ENCODE measurements at regions not wholly inside any gene's neighbourhood (a gene's known extent, or its start where the extent isn't known, plus 50 kb on each side); places are given as distances from the start of the nearest gene placed in this dataset.

DNA sequence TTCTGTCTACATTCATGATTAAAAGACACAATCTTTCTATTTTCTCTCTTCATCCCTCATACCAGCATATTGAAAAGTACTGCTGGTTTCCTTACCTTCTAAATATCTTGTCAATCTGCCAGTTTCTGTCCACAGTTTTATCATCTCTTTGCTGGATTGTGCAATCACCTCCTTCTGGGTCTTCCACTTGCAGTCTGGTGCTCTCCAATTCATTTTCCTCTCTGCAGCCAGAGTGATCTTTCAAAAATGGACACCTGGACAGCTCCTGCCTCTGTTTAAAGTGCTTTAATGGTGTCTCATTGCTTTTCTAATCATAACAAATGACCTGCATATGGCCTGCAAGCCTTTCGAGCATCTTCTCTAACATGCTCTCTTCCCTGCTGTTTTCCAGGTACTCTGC is 94.0 kb downstream of the C1QL2 start:
- no peak overlapping the region for H3K4me3 Mint-ChIP-seq (ENCODE audit: unreplicated experiment)
- H3K9me3 Mint-ChIP-seq (ENCODE audit: unreplicated experiment), result no peaks in the 10 kb centered on the region
- H3K4me1 Mint-ChIP-seq (ENCODE audit: unreplicated experiment), result peaks cover 3% of the 10 kb centered on the region
- H3K27me3 Mint-ChIP-seq (ENCODE audit: unreplicated experiment), result peaks cover 4% of the 10 kb centered on the region
- no peak for DNase-seq (ENCODE audit: low spot score)
- H3K36me3 Mint-ChIP-seq (ENCODE audit: low read depth, unreplicated experiment), result no peaks in the 10 kb centered on the region
- no peak overlapping the region for H3K27ac Mint-ChIP-seq (ENCODE audit: unreplicated experiment)
- TF ChIP-seq, protein P1, sequence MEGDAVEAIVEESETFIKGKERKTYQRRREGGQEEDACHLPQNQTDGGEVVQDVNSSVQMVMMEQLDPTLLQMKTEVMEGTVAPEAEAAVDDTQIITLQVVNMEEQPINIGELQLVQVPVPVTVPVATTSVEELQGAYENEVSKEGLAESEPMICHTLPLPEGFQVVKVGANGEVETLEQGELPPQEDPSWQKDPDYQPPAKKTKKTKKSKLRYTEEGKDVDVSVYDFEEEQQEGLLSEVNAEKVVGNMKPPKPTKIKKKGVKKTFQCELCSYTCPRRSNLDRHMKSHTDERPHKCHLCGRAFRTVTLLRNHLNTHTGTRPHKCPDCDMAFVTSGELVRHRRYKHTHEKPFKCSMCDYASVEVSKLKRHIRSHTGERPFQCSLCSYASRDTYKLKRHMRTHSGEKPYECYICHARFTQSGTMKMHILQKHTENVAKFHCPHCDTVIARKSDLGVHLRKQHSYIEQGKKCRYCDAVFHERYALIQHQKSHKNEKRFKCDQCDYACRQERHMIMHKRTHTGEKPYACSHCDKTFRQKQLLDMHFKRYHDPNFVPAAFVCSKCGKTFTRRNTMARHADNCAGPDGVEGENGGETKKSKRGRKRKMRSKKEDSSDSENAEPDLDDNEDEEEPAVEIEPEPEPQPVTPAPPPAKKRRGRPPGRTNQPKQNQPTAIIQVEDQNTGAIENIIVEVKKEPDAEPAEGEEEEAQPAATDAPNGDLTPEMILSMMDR (IDR thresholded peaks at IDR 0.05; ENCODE audit: unreplicated experiment), result no peak

DNA sequence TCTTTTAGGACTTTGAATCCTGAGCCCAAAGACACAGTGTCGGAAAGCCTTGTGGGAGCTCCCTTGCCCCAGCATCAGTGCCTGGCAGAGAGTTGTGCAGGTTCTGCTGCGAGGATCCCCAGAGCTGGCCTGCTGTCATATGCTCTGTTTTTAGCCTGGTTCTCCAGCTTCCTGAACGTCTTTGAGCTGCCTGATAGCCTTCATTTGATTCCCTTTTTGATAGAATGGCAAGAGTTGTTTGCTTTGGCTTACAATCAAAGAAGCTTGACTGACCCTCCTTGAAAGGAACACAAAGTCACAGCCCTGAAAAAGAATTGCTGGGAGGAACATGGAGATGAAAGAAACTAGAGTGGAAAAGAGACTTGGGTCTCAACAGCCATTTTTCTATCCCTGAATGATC is 95.4 kb downstream of the C1QL2 start:
- TF ChIP-seq, protein P1 (IDR thresholded peaks at IDR 0.05; ENCODE audit: unreplicated experiment), result no peak
- Mint-ChIP-seq H3K36me3 (ENCODE audit: low read depth, unreplicated experiment) (no peaks in the 10 kb centered on the region), H3K4me3 (ENCODE audit: unreplicated experiment) (no peak overlapping the region), H3K27ac (ENCODE audit: unreplicated experiment) (no peak overlapping the region), H3K9me3 (ENCODE audit: unreplicated experiment) (no peaks in the 10 kb centered on the region), H3K27me3 (ENCODE audit: unreplicated experiment) (peaks cover 2% of the 10 kb centered on the region), H3K4me1 (ENCODE audit: unreplicated experiment) (no peaks in the 10 kb centered on the region)
- no peak for DNase-seq (ENCODE audit: low spot score)

DNA sequence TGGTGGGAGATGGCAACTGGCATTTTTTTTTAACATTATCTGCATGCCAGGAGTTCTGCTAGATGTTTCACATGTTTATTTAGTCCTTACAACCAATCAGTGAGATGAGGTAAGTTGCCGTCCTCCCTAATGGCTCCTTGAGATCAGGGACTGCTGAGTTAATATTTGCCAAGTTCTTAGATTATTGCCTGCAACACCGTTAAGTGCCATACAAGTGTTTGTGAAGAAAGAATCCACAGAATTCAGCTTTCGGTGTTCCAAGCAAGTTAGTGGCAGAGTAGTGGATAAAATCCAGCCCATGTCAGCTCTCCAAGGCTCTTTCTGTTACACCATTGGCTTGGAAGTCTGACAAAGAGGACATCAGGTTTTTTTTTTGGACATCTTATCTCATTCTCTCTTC is 95.9 kb downstream of the C1QL2 start:
- TF ChIP-seq, protein P1 (IDR thresholded peaks at IDR 0.05; ENCODE audit: unreplicated experiment), result no peak
- no peaks in the 10 kb centered on the region for H3K9me3 Mint-ChIP-seq (ENCODE audit: unreplicated experiment)
- no peak for DNase-seq (ENCODE audit: low spot score)
- H3K36me3 Mint-ChIP-seq (ENCODE audit: low read depth, unreplicated experiment), result no peaks in the 10 kb centered on the region
- H3K27me3 Mint-ChIP-seq (ENCODE audit: unreplicated experiment), result peaks cover 2% of the 10 kb centered on the region
- H3K4me3 Mint-ChIP-seq (ENCODE audit: unreplicated experiment), result no peak overlapping the region
- H3K27ac Mint-ChIP-seq (ENCODE audit: unreplicated experiment), result no peak overlapping the region
- no peaks in the 10 kb centered on the region for H3K4me1 Mint-ChIP-seq (ENCODE audit: unreplicated experiment)

DNA sequence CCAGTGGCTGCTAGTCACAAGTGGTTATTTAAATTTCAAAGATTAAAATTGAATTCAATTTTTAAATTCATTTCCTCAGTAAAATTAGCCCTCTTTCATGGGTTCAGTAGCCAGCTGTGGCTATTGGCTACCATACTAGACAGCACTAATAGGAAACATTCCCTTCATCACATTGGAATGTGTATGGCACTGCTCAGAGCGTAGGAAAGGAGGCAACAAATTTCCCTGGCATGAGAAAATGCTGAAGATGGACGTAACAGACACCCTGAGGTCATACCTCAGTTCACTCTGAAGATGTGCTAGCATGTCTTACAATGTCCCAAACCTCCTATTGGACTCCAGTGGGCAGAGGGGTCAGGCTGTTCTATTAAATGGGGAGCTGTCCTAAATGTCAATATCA is 96.4 kb downstream of the C1QL2 start:
- no peak overlapping the region for H3K27ac Mint-ChIP-seq (ENCODE audit: unreplicated experiment)
- TF ChIP-seq, protein P1 (IDR thresholded peaks at IDR 0.05; ENCODE audit: unreplicated experiment), result no peak
- no peaks in the 10 kb centered on the region for H3K4me1 Mint-ChIP-seq (ENCODE audit: unreplicated experiment)
- no peak overlapping the region for H3K4me3 Mint-ChIP-seq (ENCODE audit: unreplicated experiment)
- no peak for DNase-seq (ENCODE audit: low spot score)
- peaks cover 2% of the 10 kb centered on the region for H3K27me3 Mint-ChIP-seq (ENCODE audit: unreplicated experiment)
- H3K9me3 Mint-ChIP-seq (ENCODE audit: unreplicated experiment), result no peaks in the 10 kb centered on the region
- no peaks in the 10 kb centered on the region for H3K36me3 Mint-ChIP-seq (ENCODE audit: low read depth, unreplicated experiment)

DNA sequence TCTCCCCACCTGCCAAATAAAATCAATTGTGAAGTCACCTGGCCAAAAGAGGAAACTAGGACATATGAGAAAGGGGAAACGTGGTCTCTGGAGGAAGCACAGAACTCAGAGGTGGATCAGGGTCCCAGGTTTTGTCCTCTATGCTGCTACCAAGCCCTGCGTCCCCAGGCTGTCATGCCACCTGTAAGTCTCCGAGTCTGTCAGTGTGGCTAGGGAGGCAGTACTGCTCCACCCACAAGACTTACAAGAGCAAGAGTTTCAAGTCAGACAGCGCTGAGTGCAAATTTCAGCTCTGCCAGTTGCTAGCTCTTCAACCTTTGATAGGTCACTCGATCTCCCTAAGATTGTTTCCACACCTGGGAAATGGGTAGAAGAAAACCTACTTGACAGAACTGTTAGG is 98.6 kb downstream of the C1QL2 start:
- Mint-ChIP-seq H3K27ac (ENCODE audit: unreplicated experiment) (no peak overlapping the region), H3K36me3 (ENCODE audit: low read depth, unreplicated experiment) (no peaks in the 10 kb centered on the region), H3K9me3 (ENCODE audit: unreplicated experiment) (no peaks in the 10 kb centered on the region), H3K27me3 (ENCODE audit: unreplicated experiment) (peaks cover 2% of the 10 kb centered on the region), H3K4me3 (ENCODE audit: unreplicated experiment) (no peak overlapping the region), H3K4me1 (ENCODE audit: unreplicated experiment) (no peaks in the 10 kb centered on the region)
- TF ChIP-seq, protein P1 (IDR thresholded peaks at IDR 0.05; ENCODE audit: unreplicated experiment), result no peak
- no peak for DNase-seq (ENCODE audit: low spot score)

Measured in endothelial cell (in vitro differentiated cells).